ENCODE measurements at regions not wholly inside any gene's neighbourhood (a gene's known extent, or its start where the extent isn't known, plus 50 kb on each side); places are given as distances from the start of the nearest gene placed in this dataset.
"Not testable (repeated sequence)": the region's sequence is repeated elsewhere in the genome, so short reads cannot be mapped to it uniquely, and the experiment has no call there.

DNA sequence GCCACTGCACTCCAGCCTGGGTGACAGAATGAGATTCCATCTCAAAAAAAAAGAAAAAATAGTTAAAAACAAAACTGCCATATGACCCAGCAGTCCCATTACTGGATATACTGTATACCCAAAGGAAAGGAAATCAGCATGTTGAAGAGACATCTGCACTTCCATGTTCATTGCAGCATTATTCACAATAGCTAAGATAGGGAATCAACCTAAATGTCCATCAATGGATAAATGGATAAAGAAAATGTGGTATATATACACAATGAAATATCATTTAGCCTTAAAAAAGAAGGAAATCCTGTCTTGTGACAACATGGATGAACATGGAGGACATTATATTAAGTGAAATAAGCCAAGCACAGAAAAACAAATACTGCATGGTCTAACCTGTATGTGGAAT, 160.7 kb downstream of the DUSP6 start:
- TF ChIP-seq, protein P1, sequence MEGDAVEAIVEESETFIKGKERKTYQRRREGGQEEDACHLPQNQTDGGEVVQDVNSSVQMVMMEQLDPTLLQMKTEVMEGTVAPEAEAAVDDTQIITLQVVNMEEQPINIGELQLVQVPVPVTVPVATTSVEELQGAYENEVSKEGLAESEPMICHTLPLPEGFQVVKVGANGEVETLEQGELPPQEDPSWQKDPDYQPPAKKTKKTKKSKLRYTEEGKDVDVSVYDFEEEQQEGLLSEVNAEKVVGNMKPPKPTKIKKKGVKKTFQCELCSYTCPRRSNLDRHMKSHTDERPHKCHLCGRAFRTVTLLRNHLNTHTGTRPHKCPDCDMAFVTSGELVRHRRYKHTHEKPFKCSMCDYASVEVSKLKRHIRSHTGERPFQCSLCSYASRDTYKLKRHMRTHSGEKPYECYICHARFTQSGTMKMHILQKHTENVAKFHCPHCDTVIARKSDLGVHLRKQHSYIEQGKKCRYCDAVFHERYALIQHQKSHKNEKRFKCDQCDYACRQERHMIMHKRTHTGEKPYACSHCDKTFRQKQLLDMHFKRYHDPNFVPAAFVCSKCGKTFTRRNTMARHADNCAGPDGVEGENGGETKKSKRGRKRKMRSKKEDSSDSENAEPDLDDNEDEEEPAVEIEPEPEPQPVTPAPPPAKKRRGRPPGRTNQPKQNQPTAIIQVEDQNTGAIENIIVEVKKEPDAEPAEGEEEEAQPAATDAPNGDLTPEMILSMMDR (IDR thresholded peaks at IDR 0.05), result not testable (repeated sequence)
- TF ChIP-seq POLR2A (IDR thresholded peaks at IDR 0.05), result not testable (repeated sequence)
